Occipital lobe (tissue), 1 donor: ENCODE measurements at regions not wholly inside any gene's neighbourhood (a gene's known extent, or its start where the extent isn't known, plus 50 kb on each side); places are given as distances from the start of the nearest gene placed in this dataset.
"Not testable (repeated sequence)": the region's sequence is repeated elsewhere in the genome, so short reads cannot be mapped to it uniquely, and the experiment has no call there.

Experiments used
- DNase-seq: peaks from one replicate; lab custom pipeline; 2025; lab: John Stamatoyannopoulos, UW

DNA sequence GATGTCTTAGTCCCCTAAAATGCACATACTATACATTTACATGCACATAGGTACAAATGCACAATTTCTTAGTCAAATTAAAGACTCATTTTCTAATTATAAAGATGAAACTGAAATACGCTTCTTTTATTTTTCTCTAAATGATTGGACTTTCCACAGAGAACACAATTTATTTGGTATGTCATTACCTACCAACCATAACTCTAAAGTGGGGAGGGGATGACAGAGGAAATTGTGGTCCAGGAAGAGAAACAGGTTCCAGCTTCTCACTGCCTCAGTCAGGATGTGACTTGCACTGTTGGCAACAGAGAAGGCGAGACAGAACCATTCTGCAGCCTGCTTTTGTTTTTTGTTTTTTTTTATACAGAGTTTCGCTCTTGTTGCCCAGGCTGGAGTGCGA is 1189.2 kb downstream of the PLA2G4A start:
- no peak for DNase-seq

DNA sequence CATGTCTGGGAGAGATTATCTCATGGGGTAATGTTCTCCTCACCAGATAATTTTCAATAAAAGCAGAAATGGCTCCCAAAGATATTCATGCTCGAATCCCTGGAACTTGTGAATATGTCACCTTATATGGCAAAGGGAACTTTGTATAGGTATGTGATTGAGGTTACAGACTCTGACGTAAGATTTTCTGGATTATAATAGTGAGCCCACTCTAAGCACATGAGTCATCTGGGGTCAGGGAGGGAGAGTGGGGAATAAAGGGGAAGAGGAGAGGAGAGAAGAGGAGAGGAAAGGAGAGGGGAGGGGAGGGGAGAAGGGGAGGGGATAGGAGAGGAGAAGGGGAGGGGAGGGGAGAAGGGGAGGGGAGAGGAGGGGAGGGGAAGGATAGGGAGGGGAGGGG is 1193.9 kb downstream of the PLA2G4A start:
- DNase-seq = no peak

DNA sequence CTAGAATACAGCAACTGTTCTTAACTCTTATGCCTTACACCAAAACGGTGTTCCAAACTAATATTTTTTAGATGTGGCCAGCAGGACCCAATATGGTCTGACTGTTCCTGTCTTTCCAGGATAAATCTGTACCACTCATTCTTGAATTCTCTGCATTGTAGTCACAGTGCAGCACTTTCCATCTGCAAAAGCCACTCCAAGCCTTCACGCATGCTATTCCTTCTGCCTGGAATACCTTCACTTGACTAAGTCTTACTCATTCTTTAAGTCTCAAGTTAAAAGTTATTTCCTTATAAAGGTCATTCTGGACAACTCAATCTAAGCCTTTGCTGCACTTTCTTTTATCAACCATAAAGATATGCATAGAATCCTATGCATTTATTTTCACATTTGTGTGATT is 1194.5 kb downstream of the PLA2G4A start:
- DNase-seq = no peak

DNA sequence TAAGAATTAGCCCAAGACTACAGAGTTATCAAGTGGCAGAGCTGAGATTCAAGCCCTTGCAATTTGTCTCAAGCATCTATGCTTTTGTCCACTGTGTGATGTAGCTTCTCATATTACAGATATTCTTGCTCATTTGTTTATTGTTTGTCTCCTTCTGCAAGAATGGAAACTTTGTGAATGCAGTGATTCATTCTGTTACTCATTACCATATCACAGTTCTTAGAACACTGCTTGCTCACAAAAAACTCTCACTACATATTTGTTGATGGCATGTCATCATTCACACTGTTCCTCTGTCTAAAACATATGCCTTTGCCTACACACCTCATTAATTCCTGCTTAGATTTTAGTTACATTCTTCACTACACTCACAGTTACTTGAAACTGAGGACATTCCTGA is 1198.9 kb downstream of the PLA2G4A start:
- DNase-seq = no peak

- DNase-seq = not testable (repeated sequence)
Measured at GRCh38 chr1:188037572-188037971, 1208.8 kb downstream of the PLA2G4A start.

DNA sequence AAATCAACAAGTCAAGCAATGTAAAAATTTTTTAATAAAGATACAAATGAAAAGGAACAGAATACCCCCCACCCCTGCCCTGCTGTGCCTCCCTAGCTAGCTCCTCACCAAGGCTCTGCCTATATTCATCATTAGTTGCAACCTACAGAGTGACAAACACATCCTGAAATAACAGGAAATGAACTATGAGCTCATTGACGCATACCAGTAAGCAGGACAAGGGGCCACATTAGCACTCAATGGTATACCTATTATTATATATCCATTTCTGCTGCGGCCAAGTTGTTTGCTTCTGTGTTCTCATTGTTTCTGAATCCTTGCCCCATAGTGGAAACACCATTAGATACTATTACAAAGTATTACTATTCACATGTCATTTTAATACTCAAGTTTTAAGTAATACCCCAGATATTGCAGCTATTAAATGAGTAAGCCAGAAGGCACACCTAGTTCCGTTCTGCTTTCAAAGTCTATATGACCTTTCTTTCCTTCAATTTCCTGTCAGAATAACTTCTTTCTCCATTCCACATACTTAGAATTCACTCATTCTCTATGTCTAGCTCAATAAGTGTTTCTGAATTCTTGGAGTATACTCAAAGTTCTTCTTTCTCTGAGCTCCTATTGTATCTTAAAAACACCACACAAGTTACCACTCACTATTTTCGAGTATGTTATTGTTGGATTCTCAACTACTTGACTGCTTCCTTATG is 1214.9 kb downstream of the PLA2G4A start:
- no peak for DNase-seq

DNA sequence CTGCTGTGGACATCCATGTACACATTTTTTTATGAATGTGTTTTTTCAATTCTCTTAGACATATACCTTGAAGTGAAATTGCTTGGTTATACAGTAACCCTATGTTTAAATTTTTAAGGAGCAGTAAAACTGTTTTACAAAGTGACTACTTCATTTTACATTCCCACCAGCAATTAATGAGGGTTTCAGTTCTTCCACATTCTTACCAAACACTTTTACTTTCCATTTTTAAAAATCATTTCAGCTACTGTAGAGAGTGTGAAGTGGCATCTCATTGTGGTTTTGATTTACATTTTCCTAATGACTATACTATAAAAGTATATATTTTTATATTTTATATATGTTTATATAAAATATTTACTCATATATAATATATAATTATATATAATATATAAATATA is 1221.5 kb downstream of the PLA2G4A start:
- no peak for DNase-seq

- DNase-seq = no peak
Measured at GRCh38 chr1:188056011-188056410, 1227.3 kb downstream of the PLA2G4A start.

DNA sequence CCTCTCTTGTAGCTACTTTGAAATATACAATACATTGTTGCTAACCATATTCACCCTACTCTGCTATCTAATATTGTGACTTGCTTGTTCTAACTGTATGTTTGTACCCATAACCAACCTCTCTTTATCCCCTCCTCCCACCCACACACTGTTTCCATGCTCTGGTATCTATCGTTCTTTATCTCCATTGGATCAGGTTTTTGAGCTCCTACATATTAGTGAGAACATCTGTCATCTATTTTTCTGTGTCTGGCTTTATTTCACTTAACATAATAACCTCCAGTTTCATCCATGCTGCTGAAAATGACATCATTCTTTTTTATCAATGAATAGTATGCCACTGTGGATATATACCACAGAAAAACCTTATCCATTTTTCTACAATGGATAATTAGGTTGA is 1230.1 kb downstream of the PLA2G4A start:
- DNase-seq = no peak

- DNase-seq = no peak
Measured at GRCh38 chr1:188061881-188062280, 1233.1 kb downstream of the PLA2G4A start.

- DNase-seq = no peak
Measured at GRCh38 chr1:188062456-188062855, 1233.7 kb downstream of the PLA2G4A start.

- DNase-seq = no peak
Measured at GRCh38 chr1:188065917-188066316, 1237.2 kb downstream of the PLA2G4A start.

DNA sequence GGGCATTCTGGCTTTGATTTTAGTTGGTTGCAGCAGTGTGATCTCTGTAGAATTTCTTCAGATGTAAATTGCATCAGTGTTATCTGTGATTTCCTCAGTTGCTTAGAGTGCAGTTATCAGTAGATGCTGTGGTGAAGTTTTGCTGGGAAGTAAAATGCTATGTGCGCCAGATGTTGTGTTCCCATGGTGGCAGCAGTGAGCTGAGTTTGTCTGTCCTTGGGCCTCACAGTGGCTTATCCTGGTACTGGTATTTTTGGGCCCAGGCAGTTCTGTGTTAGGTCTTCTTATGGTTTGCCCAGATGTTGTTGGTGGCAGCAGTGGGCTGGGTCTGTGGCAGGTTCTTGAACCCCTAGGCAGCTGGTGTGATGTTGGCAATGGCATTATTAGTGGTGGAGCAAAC is 1242.1 kb downstream of the PLA2G4A start:
- no peak for DNase-seq

- no peak for DNase-seq
Measured at GRCh38 chr1:188089015-188089414, 1260.3 kb downstream of the PLA2G4A start.

DNA sequence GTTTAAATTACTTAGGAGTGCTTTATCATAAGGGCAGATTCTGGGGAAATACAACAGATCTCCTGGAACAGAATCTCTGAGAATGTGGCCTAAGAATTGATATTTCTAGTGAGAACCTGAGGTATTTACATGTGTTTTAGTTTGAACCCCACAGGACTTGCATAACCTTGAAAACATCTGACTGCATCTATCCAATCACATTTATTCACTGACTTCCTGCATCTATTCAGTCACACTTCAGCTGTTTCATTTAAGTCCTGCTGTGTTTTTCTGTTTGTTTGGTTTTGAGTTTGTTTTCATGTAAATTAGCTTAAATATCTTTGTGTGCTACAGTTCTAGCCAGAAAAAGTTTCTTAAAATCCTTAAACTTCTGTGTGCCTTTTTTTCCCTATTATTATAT is 1260.7 kb downstream of the PLA2G4A start:
- DNase-seq = no peak

GRCh38 chr1:188096521-188096920 is 1267.8 kb downstream of the PLA2G4A start:
- no peak for DNase-seq

GRCh38 chr1:188117436-188117835 is 1288.7 kb downstream of the PLA2G4A start:
- DNase-seq = no peak

DNA sequence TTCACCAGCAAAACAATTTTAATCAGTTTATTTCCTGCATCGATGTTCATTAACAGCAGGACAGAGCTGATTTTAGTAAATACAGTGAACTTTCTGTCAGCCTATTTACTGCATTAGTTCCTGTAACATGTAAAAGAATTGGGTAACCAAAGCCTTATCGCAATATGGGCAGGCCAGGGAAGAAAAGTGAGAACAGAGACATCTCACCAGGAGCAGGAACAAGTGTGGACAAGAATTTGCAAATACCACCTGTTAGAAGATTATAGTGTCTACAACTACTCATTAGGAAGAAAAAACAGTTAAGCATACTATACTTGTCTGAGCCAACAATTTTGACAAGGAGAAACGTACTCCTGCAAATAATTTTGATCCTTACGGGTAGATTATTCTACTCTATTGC is 1293.9 kb downstream of the PLA2G4A start:
- DNase-seq = no peak

DNA sequence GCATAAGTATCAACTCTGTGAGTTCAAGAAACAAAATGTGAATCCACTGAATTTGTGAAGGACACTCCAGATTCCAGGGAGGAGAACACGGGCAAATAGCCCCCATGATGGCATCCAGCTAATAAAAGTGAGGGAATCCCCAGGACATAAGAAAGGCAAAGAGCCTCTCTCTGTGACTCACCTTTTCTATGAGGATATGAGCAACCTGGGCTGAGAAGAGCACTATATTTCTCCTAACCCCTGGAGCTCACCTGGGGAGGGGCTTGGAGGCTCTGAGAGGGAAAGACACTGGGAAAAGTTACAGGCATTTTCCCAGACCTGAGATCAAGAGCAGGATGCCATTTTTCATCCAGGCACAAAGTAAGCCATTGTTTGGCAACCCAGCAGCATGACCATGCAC is 1298.8 kb downstream of the PLA2G4A start:
- DNase-seq = no peak

DNA sequence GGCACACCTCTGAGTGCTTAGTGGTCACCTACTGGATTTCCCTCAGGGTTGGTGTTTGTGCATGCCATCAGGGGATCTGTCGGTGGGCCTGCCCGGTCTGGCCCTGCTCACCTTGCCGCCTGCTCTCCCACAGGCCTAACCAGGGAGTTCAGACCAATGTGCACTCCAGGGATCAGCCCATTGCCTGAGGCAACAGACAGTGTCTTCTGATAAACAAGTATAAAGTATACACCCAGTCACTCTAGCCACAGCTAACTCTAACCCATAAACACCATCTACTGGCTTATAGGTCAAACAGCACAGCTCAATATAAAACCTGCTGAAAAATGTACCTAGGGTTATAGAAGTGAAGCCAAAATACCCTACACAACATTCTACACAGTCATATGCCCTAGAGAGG is 1300.0 kb downstream of the PLA2G4A start:
- DNase-seq = no peak

DNA sequence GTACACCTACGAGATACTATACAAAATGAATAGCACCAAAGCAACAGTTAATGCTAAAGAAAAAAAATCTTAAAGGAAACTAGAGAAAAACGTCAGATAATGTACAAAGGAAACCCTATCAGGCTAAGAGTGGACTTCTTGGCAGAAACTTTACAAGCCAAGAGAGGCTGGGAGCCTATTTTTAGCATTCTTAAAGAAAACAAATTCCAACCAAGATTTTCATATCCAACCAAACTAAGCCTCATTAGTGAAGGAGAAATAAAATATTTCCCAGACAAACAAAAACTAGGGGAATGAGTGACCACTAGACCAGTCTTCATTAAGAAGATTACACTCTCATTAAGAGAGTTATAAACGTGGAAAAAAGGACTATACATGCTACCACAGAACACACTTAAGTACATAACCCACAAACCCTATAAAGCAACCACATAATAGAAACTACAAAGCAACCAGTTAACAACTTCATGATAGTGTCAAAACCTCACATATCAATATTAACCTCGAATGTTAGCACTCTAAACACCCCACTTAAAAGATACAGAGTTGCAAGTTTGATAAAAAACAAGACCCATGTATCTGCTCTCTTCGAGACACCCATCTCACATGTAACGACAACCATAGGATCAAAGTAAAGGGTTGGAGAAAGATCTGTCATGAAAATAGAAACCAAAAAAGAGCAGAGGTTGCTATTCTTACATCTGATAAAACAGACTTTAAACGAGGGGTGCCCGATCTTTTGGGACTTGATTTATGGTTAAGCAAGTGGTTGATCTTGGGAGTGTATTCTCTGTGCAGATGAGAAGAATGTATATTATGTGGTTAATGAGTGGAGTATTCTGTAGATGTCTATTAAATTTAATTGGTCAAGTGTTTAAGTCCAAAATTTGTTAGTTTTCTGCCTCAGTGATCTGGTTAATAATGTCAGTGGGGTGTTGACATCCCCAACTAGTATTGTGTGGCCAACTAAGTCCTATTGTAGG is 1301.4 kb downstream of the PLA2G4A start:
- no peak for DNase-seq

- no peak for DNase-seq
Measured at GRCh38 chr1:188137221-188137620, 1308.5 kb downstream of the PLA2G4A start.

- DNase-seq = no peak
Measured at GRCh38 chr1:188140958-188141357, 1312.2 kb downstream of the PLA2G4A start.
